ENCODE measurements at regions not wholly inside any gene's neighbourhood (a gene's known extent, or its start where the extent isn't known, plus 50 kb on each side); places are given as distances from the start of the nearest gene placed in this dataset.

GRCh38 chr5:145283141-145283810, 551.9 kb downstream of the PRELID2 start:
- H3K27ac Mint-ChIP-seq = no peak overlapping the region
- no peak overlapping the region for H3K4me3 Mint-ChIP-seq
- H3K36me3 Mint-ChIP-seq = no peaks in the 10 kb centered on the region
- no peaks in the 10 kb centered on the region for H3K27me3 Mint-ChIP-seq
- H3K9me3 Mint-ChIP-seq = no peaks in the 10 kb centered on the region
- DNase-seq (ENCODE audit: low spot score) (no peak), ATAC-seq (no peak)
- H3K4me1 Mint-ChIP-seq (ENCODE audit: low read depth in 2 of 2) = no peaks in the 10 kb centered on the region

- ATAC-seq (no peak), DNase-seq (ENCODE audit: low spot score) (no peak)
- H3K4me1 Mint-ChIP-seq (ENCODE audit: low read depth in 2 of 2) = no peaks in the 10 kb centered on the region
- no peak overlapping the region for H3K4me3 Mint-ChIP-seq
- peaks cover 12% of the 10 kb centered on the region for H3K9me3 Mint-ChIP-seq
- H3K36me3 Mint-ChIP-seq = no peaks in the 10 kb centered on the region
- H3K27me3 Mint-ChIP-seq = no peaks in the 10 kb centered on the region
- H3K27ac Mint-ChIP-seq = no peak overlapping the region
These were observed 554.3 kb downstream of the PRELID2 start for GRCh38 chr5:145280806-145281205.

GRCh38 chr5:145280214-145280613, 554.9 kb downstream of the PRELID2 start:
- Mint-ChIP-seq H3K4me1 (ENCODE audit: low read depth in 2 of 2) (no peaks in the 10 kb centered on the region), H3K4me3 (no peak overlapping the region), H3K27me3 (no peaks in the 10 kb centered on the region), H3K36me3 (no peaks in the 10 kb centered on the region), H3K9me3 (peaks cover 17% of the 10 kb centered on the region), H3K27ac (no peak overlapping the region)
- no peak for ATAC-seq
- DNase-seq (ENCODE audit: low spot score) = no peak

- peaks cover 24% of the 10 kb centered on the region for H3K9me3 Mint-ChIP-seq
These were observed 574.5 kb downstream of the PRELID2 start for GRCh38 chr5:145260670-145261069.

DNA sequence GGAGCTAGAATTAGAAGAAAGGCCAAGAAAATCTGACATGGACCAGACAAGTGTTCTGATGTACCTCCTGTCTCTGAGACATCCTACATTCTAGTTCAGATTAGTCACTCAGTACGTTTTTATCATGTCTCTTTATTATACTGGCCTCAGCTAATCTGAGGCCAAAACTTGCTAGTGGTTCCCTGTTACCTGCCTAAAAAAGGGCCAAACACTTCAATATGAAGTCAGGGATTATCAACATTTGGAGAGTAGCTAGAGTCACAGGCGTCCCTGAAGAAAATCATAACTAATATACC, 587.4 kb downstream of the PRELID2 start:
- Mint-ChIP-seq H3K27ac (no peak overlapping the region), H3K4me1 (ENCODE audit: low read depth in 2 of 2) (no peaks in the 10 kb centered on the region), H3K4me3 (no peak overlapping the region), H3K36me3 (peaks cover 4% of the 10 kb centered on the region), H3K27me3 (no peaks in the 10 kb centered on the region), H3K9me3 (peaks cover 16% of the 10 kb centered on the region)
- DNase-seq (ENCODE audit: low spot score) (no peak), ATAC-seq (no peak)

More at GRCh38 chr5:145260670-145261069, 574.5 kb downstream of the PRELID2 start:
- Mint-ChIP-seq H3K27ac (no peak overlapping the region), H3K36me3 (no peaks in the 10 kb centered on the region), H3K27me3 (no peaks in the 10 kb centered on the region), H3K4me1 (ENCODE audit: low read depth in 2 of 2) (no peaks in the 10 kb centered on the region), H3K4me3 (no peak overlapping the region)
- ATAC-seq = no peak
- DNase-seq (ENCODE audit: low spot score) = no peak

DNA sequence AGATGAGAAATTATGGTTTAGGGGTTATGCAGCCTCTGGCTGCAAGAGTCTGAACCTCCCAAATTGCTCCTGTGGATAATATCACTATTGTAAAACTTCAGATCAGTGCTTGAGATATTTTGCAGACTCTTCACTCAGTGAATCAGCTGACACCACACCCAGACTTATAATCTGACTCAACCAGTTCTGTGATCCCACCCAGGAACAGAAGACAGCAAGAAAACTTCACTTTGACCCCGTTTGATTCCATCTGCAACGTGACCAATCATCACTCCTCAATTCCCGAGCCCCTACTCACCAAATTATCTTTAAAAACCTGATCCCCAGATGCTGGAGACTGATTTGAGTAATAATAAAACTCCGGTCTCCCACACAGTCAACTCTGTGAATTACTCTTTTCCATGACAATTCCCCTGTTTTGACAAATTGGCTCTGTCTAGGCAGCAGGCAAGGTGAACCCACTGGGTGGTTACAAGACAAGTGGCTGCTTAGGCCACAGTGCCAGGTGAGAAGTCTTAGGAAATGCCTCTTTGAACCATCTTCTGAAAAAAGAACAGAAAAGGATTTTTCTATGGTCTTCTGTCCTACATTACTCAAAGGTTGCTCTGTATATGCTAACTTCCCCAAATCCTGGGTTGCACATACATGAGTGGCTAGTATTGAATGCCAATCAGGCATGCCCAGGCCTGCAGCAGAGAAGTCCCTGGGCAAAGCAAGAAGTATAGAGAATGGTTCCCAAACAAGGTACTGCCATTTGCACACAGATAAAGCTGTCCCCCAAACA, 588.0 kb downstream of the PRELID2 start:
- H3K36me3 Mint-ChIP-seq = peaks cover 4% of the 10 kb centered on the region
- no peak overlapping the region for H3K27ac Mint-ChIP-seq
- H3K4me1 Mint-ChIP-seq (ENCODE audit: low read depth in 2 of 2) = no peaks in the 10 kb centered on the region
- H3K4me3 Mint-ChIP-seq = no peak overlapping the region
- DNase-seq (ENCODE audit: low spot score) (no peak), ATAC-seq (no peak)
- peaks cover 16% of the 10 kb centered on the region for H3K9me3 Mint-ChIP-seq
- no peaks in the 10 kb centered on the region for H3K27me3 Mint-ChIP-seq

- H3K27me3 Mint-ChIP-seq = no peaks in the 10 kb centered on the region
- ATAC-seq = no peak
- H3K4me1 Mint-ChIP-seq (ENCODE audit: low read depth in 2 of 2) = no peaks in the 10 kb centered on the region
- H3K9me3 Mint-ChIP-seq = peaks cover 11% of the 10 kb centered on the region
- DNase-seq (ENCODE audit: low spot score) = no peak
- H3K27ac Mint-ChIP-seq = no peak overlapping the region
- H3K36me3 Mint-ChIP-seq = no peaks in the 10 kb centered on the region
- no peak overlapping the region for H3K4me3 Mint-ChIP-seq
These were observed 588.8 kb downstream of the PRELID2 start for GRCh38 chr5:145246379-145246778.

DNA sequence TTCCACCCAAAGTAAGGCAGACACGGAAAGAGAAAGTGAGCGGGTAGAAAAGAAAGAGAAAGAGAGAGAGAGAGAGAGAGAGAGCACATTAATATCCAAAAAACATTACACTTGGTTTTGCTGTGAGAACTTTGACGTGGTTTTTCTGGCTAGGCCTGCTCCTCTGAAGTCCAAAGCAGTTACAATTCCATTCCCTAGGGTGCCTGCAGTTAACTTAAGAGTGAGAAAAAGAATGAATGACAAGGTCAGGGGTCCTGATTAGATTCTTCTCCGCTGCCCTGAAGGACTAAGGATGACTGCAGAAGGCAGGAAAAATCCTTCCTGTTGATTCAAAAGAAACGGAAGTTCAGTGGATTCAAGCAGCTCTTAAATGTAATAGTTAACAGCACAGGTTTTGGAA, 589.8 kb downstream of the PRELID2 start:
- Mint-ChIP-seq H3K4me1 (ENCODE audit: low read depth in 2 of 2) (no peaks in the 10 kb centered on the region), H3K9me3 (peaks cover 11% of the 10 kb centered on the region), H3K4me3 (no peak overlapping the region), H3K36me3 (no peaks in the 10 kb centered on the region), H3K27ac (no peak overlapping the region), H3K27me3 (no peaks in the 10 kb centered on the region)
- DNase-seq (ENCODE audit: low spot score) = no peak
- ATAC-seq = no peak

GRCh38 chr5:145244788-145245187, 590.4 kb downstream of the PRELID2 start:
- H3K27me3 Mint-ChIP-seq = no peaks in the 10 kb centered on the region
- peaks cover 10% of the 10 kb centered on the region for H3K9me3 Mint-ChIP-seq
- ATAC-seq = no peak
- no peak overlapping the region for H3K4me3 Mint-ChIP-seq
- no peak for DNase-seq (ENCODE audit: low spot score)
- no peak overlapping the region for H3K27ac Mint-ChIP-seq
- H3K36me3 Mint-ChIP-seq = no peaks in the 10 kb centered on the region
- H3K4me1 Mint-ChIP-seq (ENCODE audit: low read depth in 2 of 2) = no peaks in the 10 kb centered on the region

DNA sequence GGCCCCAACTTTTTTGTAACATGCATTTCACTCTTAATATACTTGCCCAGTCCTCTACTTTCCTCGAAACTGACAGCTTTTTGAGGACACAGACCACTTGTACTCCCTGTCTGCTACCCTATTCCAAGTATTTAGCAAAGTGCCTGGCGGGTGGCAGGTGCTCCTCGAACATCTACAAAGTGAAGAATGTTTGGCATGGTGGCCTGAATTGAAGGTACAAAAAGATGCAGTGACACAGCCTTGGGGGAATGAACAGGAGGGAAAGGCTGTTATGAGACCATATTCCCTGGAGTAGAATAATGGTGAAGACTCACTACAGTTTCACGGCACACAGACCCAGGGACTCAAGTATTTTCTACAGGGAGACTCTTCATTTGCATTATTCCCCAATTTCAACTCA, 590.9 kb downstream of the PRELID2 start:
- no peaks in the 10 kb centered on the region for H3K4me1 Mint-ChIP-seq (ENCODE audit: low read depth in 2 of 2)
- no peak overlapping the region for H3K4me3 Mint-ChIP-seq
- no peaks in the 10 kb centered on the region for H3K27me3 Mint-ChIP-seq
- DNase-seq (ENCODE audit: low spot score) (no peak), ATAC-seq (no peak)
- no peaks in the 10 kb centered on the region for H3K36me3 Mint-ChIP-seq
- peaks cover 10% of the 10 kb centered on the region for H3K9me3 Mint-ChIP-seq
- no peak overlapping the region for H3K27ac Mint-ChIP-seq

- no peaks in the 10 kb centered on the region for H3K36me3 Mint-ChIP-seq
- H3K9me3 Mint-ChIP-seq = peaks cover 10% of the 10 kb centered on the region
- H3K4me3 Mint-ChIP-seq = no peak overlapping the region
- no peak for ATAC-seq
- no peak for DNase-seq (ENCODE audit: low spot score)
- H3K27ac Mint-ChIP-seq = no peak overlapping the region
- no peaks in the 10 kb centered on the region for H3K27me3 Mint-ChIP-seq
- no peaks in the 10 kb centered on the region for H3K4me1 Mint-ChIP-seq (ENCODE audit: low read depth in 2 of 2)
These were observed 592.1 kb downstream of the PRELID2 start for GRCh38 chr5:145243016-145243415.

DNA sequence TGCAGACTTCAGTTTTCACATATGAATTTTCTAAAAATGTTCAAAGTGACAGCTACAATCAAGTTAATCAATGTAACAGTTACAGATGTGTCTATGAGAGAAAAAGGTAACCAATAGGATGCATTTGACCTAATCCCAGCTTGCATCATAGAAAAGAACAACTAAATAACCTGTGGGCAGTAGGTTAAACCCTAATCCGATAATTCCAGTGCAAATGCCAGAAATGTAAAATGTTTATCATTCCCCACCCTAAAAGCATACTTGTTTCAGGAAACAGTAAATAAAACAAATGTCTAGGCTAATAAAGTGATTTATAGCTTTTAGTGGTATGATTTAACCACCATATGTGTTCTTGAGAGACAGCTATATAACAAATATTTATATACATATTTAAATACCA, 592.6 kb downstream of the PRELID2 start:
- ATAC-seq (no peak), DNase-seq (ENCODE audit: low spot score) (no peak)
- no peaks in the 10 kb centered on the region for H3K4me1 Mint-ChIP-seq (ENCODE audit: low read depth in 2 of 2)
- no peaks in the 10 kb centered on the region for H3K27me3 Mint-ChIP-seq
- no peak overlapping the region for H3K4me3 Mint-ChIP-seq
- H3K9me3 Mint-ChIP-seq = peaks cover 13% of the 10 kb centered on the region
- no peak overlapping the region for H3K27ac Mint-ChIP-seq
- H3K36me3 Mint-ChIP-seq = no peaks in the 10 kb centered on the region

GRCh38 chr5:145237843-145238242, 597.3 kb downstream of the PRELID2 start:
- no peak overlapping the region for H3K27ac Mint-ChIP-seq
- no peaks in the 10 kb centered on the region for H3K36me3 Mint-ChIP-seq
- H3K9me3 Mint-ChIP-seq = peaks cover 12% of the 10 kb centered on the region
- DNase-seq (ENCODE audit: low spot score) (no peak), ATAC-seq (no peak)
- H3K4me1 Mint-ChIP-seq (ENCODE audit: low read depth in 2 of 2) = no peaks in the 10 kb centered on the region
- no peak overlapping the region for H3K4me3 Mint-ChIP-seq
- H3K27me3 Mint-ChIP-seq = no peaks in the 10 kb centered on the region

GRCh38 chr5:145236983-145237382, 598.2 kb downstream of the PRELID2 start:
- Mint-ChIP-seq H3K27ac (no peak overlapping the region), H3K4me3 (no peak overlapping the region), H3K36me3 (no peaks in the 10 kb centered on the region), H3K27me3 (no peaks in the 10 kb centered on the region), H3K9me3 (peaks cover 12% of the 10 kb centered on the region), H3K4me1 (ENCODE audit: low read depth in 2 of 2) (no peaks in the 10 kb centered on the region)
- ATAC-seq (no peak), DNase-seq (ENCODE audit: low spot score) (no peak)

DNA sequence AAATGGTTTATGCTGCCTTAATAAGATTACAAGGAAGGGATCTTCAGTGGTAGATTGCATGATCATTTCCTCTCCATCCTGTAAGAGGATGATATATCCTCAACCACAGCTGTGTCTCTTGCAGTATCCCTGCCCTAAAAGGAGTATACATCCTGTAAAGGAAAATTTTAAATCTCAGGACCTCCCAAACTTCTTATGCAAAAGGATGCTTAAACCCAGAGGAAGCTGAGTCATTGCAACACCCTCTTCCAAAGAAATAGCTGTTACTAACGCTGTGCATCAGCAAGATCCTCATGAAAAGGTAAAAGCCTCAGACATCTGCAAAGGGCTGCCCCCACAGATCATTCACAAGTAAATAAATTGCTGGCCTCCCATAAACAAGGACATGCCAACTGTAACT, 599.0 kb downstream of the PRELID2 start:
- DNase-seq (ENCODE audit: low spot score) = no peak
- ATAC-seq = no peak
- Mint-ChIP-seq H3K4me1 (ENCODE audit: low read depth in 2 of 2) (no peaks in the 10 kb centered on the region), H3K27ac (no peak overlapping the region), H3K4me3 (no peak overlapping the region), H3K27me3 (no peaks in the 10 kb centered on the region), H3K9me3 (peaks cover 11% of the 10 kb centered on the region), H3K36me3 (no peaks in the 10 kb centered on the region)
